Breast epithelium (tissue), 3 donors: ENCODE measurements at regions not wholly inside any gene's neighbourhood (a gene's known extent, or its start where the extent isn't known, plus 50 kb on each side); places are given as distances from the start of the nearest gene placed in this dataset.

Experiments used
- CTCF ChIP-seq, 3 donors: fragments of 450-650 bp; IDR thresholded peaks; one replicate each; pipeline ENCODE4 v1.5.1; 2016 to 2017; ENCODE audit warnings: antibody characterized with exemption in 3 of 3, mild to moderate bottlenecking in 3 of 3, moderate library complexity in 3 of 3
- POLR2A ChIP-seq: fragments of 450-650 bp; IDR thresholded peaks from one replicate; pipeline ENCODE4 v1.6.1; 2016; ENCODE audit warnings: antibody characterized with exemption, mild to moderate bottlenecking, moderate library complexity

GRCh38 chr4:176959980-176960379 is 167.3 kb upstream of the VEGFC start:
- no peak for TF ChIP-seq CTCF (IDR thresholded peaks at IDR 0.05)
- no peak for TF ChIP-seq POLR2A
